ENCODE measurements at regions not wholly inside any gene's neighbourhood (a gene's known extent, or its start where the extent isn't known, plus 50 kb on each side); places are given as distances from the start of the nearest gene placed in this dataset.

DNA sequence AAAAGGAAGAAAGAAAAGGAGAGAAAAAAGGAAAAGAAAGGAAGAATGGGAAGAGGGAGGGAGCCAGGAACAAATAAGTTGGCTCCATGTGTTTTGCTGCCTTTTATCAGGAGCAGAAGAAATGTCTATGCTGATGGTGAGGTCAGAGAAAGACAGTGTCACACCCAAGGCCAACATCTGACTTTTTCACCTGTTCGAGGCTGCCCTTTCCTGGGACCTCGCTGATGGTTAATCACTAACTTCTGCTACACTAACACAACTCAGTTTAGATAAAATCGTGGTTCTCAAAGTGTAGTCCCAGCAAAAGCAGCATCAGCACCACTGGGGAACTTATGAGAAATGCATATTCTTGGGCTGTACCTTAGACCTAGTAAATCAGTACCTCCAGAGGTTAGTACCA lies 88.2 kb upstream of the FER start (continued):
- TF ChIP-seq, protein P1, sequence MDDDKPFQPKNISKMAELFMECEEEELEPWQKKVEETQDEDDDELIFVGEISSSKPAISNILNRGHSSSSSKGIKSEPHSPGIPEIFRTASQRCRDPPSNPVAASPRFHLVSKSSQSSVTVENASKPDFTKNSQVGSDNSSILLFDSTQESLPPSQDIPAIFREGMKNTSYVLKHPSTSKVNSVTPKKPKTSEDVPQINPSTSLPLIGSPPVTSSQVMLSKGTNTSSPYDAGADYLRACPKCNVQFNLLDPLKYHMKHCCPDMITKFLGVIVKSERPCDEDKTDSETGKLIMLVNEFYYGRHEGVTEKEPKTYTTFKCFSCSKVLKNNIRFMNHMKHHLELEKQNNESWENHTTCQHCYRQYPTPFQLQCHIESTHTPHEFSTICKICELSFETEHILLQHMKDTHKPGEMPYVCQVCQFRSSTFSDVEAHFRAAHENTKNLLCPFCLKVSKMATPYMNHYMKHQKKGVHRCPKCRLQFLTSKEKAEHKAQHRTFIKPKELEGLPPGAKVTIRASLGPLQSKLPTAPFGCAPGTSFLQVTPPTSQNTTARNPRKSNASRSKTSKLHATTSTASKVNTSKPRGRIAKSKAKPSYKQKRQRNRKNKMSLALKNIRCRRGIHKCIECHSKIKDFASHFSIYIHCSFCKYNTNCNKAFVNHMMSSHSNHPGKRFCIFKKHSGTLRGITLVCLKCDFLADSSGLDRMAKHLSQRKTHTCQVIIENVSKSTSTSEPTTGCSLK (tag by site-specific recombination; IDR thresholded peaks at IDR 0.05), result no peak
- TF ChIP-seq ATF2 (tag by site-specific recombination; IDR thresholded peaks at IDR 0.05; ENCODE audit: low read depth) (no peak), ZNF114 (tag by site-specific recombination; IDR thresholded peaks at IDR 0.05) (no peak), PATZ1 (tag by site-specific recombination; IDR thresholded peaks at IDR 0.05) (no peak), REPIN1 (tag by site-specific recombination; IDR thresholded peaks at IDR 0.05; ENCODE audit: low read depth) (no peak), ZNF423 (tag by site-specific recombination; IDR thresholded peaks at IDR 0.05) (no peak)

DNA sequence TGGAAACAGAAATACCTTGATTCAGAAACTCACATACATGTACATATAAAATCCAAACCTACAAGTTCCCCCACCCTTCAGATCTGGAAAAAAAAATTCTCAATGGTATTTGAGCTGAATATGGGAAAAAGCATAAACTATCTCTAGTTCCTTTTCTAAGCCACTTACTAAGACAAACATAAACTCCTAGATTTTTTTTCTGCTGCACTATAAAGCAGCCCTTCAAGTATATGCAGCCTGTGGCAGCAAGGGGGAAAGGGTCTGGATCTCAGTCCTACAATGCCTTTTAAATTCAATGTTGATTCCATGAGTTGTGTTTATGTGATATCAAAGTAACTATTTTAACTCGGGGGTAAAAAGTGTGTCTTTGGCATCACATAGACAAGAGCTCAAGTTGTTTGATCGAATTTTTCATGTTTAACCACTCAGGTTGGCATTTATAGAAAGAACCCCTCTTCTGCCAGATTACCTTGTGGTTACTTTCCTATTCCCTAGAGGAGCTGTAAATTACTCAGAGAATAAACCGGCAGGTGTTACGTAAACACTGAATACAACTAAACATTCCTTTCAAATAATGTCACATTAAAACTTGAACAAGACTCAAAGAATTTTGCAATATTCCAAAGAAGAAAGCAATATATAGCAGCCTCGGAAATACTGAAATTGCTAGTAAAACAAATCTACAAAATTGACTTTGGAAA lies 91.8 kb upstream of the FER start:
- no peaks in the 10 kb centered on the region for H3K36me3 ChIP-seq (ENCODE audit: control insufficient read depth in 2 of 2, insufficient read depth in 1 of 2, low read length in 2 of 2)
- TF ChIP-seq ZNF10 (tag by site-specific recombination; IDR thresholded peaks at IDR 0.05) (peak; percentile 63; the same call in 1 of the 2 replicates), KLF8 (tag by site-specific recombination; IDR thresholded peaks at IDR 0.05) (peak; percentile 89), PRDM1 (tag by site-specific recombination; IDR thresholded peaks at IDR 0.05) (0 out of 2 replicates have a peak, but pooled peaks have one; percentile 5), ZNF843 (tag by site-specific recombination; IDR thresholded peaks at IDR 0.05) (peak; percentile 93), ZNF184 (tag by site-specific recombination; IDR thresholded peaks at IDR 0.05) (peak; percentile 53; the same call in 1 of the 2 replicates), ZNF311 (tag by site-specific recombination; IDR thresholded peaks at IDR 0.05; ENCODE audit: borderline replicate concordance) (no peak), ZNF354C (tag by site-specific recombination; IDR thresholded peaks at IDR 0.05; ENCODE audit: borderline replicate concordance, low read depth) (no peak), OSR2 (tag by site-specific recombination; IDR thresholded peaks at IDR 0.05) (peak; percentile 30; the same call in 1 of the 2 replicates), ZBTB17 (tag by site-specific recombination; IDR thresholded peaks at IDR 0.05) (0 out of 2 replicates have a peak, but pooled peaks have one; percentile 39), ZXDB (tag by site-specific recombination; IDR thresholded peaks at IDR 0.05) (0 out of 2 replicates have a peak, but pooled peaks have one; percentile 42), GFI1B (tag by site-specific recombination; IDR thresholded peaks at IDR 0.05) (peak; percentile 56), ZBTB21 (tag by site-specific recombination; IDR thresholded peaks at IDR 0.05) (peak; percentile 62; the same call in 1 of the 2 replicates), ZNF701 (tag by site-specific recombination; IDR thresholded peaks at IDR 0.05) (no peak), ZBTB44 (tag by site-specific recombination; IDR thresholded peaks at IDR 0.05) (no peak), ZSCAN23 (tag by site-specific recombination; IDR thresholded peaks at IDR 0.05) (0 out of 2 replicates have a peak, but pooled peaks have one; percentile 25), ZFP41 (tag by site-specific recombination; IDR thresholded peaks at IDR 0.05; ENCODE audit: borderline replicate concordance) (no peak), KLF10 (tag by site-specific recombination; IDR thresholded peaks at IDR 0.05) (peak; percentile 65), IKZF3 (tag by site-specific recombination; IDR thresholded peaks at IDR 0.05) (peak; percentile 76; the same call in 1 of the 2 replicates), ZNF341 (tag by site-specific recombination; IDR thresholded peaks at IDR 0.05; ENCODE audit: low read depth) (no peak), SP7 (tag by site-specific recombination; IDR thresholded peaks at IDR 0.05) (peak; percentile 54)
- TF ChIP-seq, protein P2, sequence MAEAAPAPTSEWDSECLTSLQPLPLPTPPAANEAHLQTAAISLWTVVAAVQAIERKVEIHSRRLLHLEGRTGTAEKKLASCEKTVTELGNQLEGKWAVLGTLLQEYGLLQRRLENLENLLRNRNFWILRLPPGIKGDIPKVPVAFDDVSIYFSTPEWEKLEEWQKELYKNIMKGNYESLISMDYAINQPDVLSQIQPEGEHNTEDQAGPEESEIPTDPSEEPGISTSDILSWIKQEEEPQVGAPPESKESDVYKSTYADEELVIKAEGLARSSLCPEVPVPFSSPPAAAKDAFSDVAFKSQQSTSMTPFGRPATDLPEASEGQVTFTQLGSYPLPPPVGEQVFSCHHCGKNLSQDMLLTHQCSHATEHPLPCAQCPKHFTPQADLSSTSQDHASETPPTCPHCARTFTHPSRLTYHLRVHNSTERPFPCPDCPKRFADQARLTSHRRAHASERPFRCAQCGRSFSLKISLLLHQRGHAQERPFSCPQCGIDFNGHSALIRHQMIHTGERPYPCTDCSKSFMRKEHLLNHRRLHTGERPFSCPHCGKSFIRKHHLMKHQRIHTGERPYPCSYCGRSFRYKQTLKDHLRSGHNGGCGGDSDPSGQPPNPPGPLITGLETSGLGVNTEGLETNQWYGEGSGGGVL (tag by site-specific recombination; IDR thresholded peaks at IDR 0.05), result peak; percentile 47

More for the DNA sequence above, 91.8 kb upstream of the FER start:
- H3K4me3 ChIP-seq (ENCODE audit: low read depth, low read length), result no peak overlapping the region
- H3K27ac ChIP-seq (ENCODE audit: extremely low read depth, low read depth, low read length), result no peak overlapping the region; the same call in 1 of the 2 replicates
- H3K4me1 ChIP-seq (ENCODE audit: control insufficient read depth, insufficient read depth, low read length), result peaks cover 11% of the 10 kb centered on the region
- ChIA-PET POLR2A (no interaction called here), CTCF (interaction anchor here (0.6 to 1.5 kb wide), 5 partner anchors 11 to 272 kb away, joined by 3 to 4 read pairs (median 3); no protein-coding TSS in a partner anchor)
- H3K9me3 ChIP-seq (ENCODE audit: control insufficient read depth, insufficient read depth, low read depth, low read length), result no peaks in the 10 kb centered on the region
